ENCODE measurements at regions not wholly inside any gene's neighbourhood (a gene's known extent, or its start where the extent isn't known, plus 50 kb on each side); places are given as distances from the start of the nearest gene placed in this dataset.

GRCh38 chrY:19232276-19232994 is 458.9 kb upstream of the HSFY2 start:
- Mint-ChIP-seq H3K27me3 (no peaks in the 10 kb centered on the region), H3K4me1 (ENCODE audit: low read depth) (peaks cover 19% of the 10 kb centered on the region), H3K9me3 (peaks cover 3% of the 10 kb centered on the region), H3K36me3 (ENCODE audit: low read depth) (no peaks in the 10 kb centered on the region), H3K4me3 (peak overlapping the region; percentile 58), H3K27ac (peak overlapping the region; percentile 89)
- no peaks in the 10 kb centered on the region for H3K36me3 ChIP-seq (ENCODE audit: insufficient read depth, low read length)
- peaks cover 11% of the 10 kb centered on the region for H3K4me1 ChIP-seq (ENCODE audit: insufficient read depth, low read length)
- intact Hi-C loops (cut with DNase I, micrococcal nuclease): no loop called here
- ATAC-seq (ENCODE audit: poor library complexity) (peak; percentile 84), DNase-seq (peak in 10 of 14 experiments; percentile 3 to 62 (median 52))
- TF ChIP-seq CTCF (IDR thresholded peaks at IDR 0.05): no peak
- POLR2A ChIA-PET: interaction anchor here (0.9 to 1.2 kb wide), 3 partner anchors 12 to 155 kb away, joined by 3 to 4 read pairs (median 3); no protein-coding TSS in a partner anchor
- CTCF ChIA-PET: no interaction called here
- no peak overlapping the region for H3K27ac ChIP-seq (ENCODE audit: low read depth in 1 of 2, low read length in 2 of 2)
- H3K4me3 ChIP-seq (ENCODE audit: low read length): peak overlapping the region; percentile 7
- H3K9me3 ChIP-seq (ENCODE audit: control insufficient read depth in 1 of 2, insufficient read depth in 1 of 2, low read length in 2 of 2): no peaks in the 10 kb centered on the region
- no peaks in the 10 kb centered on the region for H3K27me3 ChIP-seq (ENCODE audit: control insufficient read depth in 1 of 2, insufficient read depth in 2 of 2, low read length in 2 of 2)

- Mint-ChIP-seq H3K36me3 (ENCODE audit: low read depth) (no peaks in the 10 kb centered on the region), H3K27ac (no peak overlapping the region), H3K4me1 (ENCODE audit: low read depth) (no peaks in the 10 kb centered on the region), H3K9me3 (no peaks in the 10 kb centered on the region), H3K27me3 (no peaks in the 10 kb centered on the region), H3K4me3 (no peak overlapping the region)
- H3K9me3 ChIP-seq (ENCODE audit: control insufficient read depth in 1 of 2, insufficient read depth in 1 of 2, low read length in 2 of 2): no peaks in the 10 kb centered on the region
- no peak for ATAC-seq (ENCODE audit: poor library complexity)
- H3K27me3 ChIP-seq (ENCODE audit: control insufficient read depth in 1 of 2, insufficient read depth in 2 of 2, low read length in 2 of 2): no peaks in the 10 kb centered on the region
- intact Hi-C loops (cut with DNase I, micrococcal nuclease): no loop called here
- no peak overlapping the region for H3K27ac ChIP-seq (ENCODE audit: low read depth in 1 of 2, low read length in 2 of 2)
- no peak overlapping the region for H3K4me3 ChIP-seq (ENCODE audit: low read length)
- no peak for TF ChIP-seq CTCF (IDR thresholded peaks at IDR 0.05)
- no peaks in the 10 kb centered on the region for H3K36me3 ChIP-seq (ENCODE audit: insufficient read depth, low read length)
- no peaks in the 10 kb centered on the region for H3K4me1 ChIP-seq (ENCODE audit: insufficient read depth, low read length)
- DNase-seq: no peak
- ChIA-PET CTCF (no interaction called here), POLR2A (no interaction called here)
Measured at GRCh38 chrY:19220784-19221183, 447.2 kb upstream of the HSFY2 start.

- Histone ChIP-seq H3K36me3 (ENCODE audit: insufficient read depth, low read length) (no peaks in the 10 kb centered on the region), H3K27me3 (ENCODE audit: control insufficient read depth in 1 of 2, insufficient read depth in 2 of 2, low read length in 2 of 2) (no peaks in the 10 kb centered on the region), H3K4me3 (ENCODE audit: low read length) (no peak overlapping the region), H3K9me3 (ENCODE audit: control insufficient read depth in 1 of 2, insufficient read depth in 1 of 2, low read length in 2 of 2) (no peaks in the 10 kb centered on the region), H3K4me1 (ENCODE audit: insufficient read depth, low read length) (no peaks in the 10 kb centered on the region), H3K27ac (ENCODE audit: low read depth in 1 of 2, low read length in 2 of 2) (no peak overlapping the region)
- ChIA-PET POLR2A (no interaction called here), CTCF (no interaction called here)
- Mint-ChIP-seq H3K36me3 (ENCODE audit: low read depth) (no peaks in the 10 kb centered on the region), H3K9me3 (no peaks in the 10 kb centered on the region), H3K4me1 (ENCODE audit: low read depth) (no peaks in the 10 kb centered on the region), H3K27ac (no peak overlapping the region), H3K27me3 (no peaks in the 10 kb centered on the region), H3K4me3 (no peak overlapping the region)
- no peak for DNase-seq
- intact Hi-C loops (cut with DNase I, micrococcal nuclease): no loop called here
- no peak for ATAC-seq (ENCODE audit: poor library complexity)
- TF ChIP-seq CTCF (IDR thresholded peaks at IDR 0.05): no peak
Measured at GRCh38 chrY:19208915-19209314, 435.4 kb upstream of the HSFY2 start.

All from CD4-positive, alpha-beta T cell (primary cell).